Sigmoid colon (tissue), 4 donors: ENCODE measurements at regions not wholly inside any gene's neighbourhood (a gene's known extent, or its start where the extent isn't known, plus 50 kb on each side); places are given as distances from the start of the nearest gene placed in this dataset.

ENCODE experiments used
- EP300 ChIP-seq, 4 donors: sonication (generic); formaldehyde crosslinking; IDR thresholded peaks; one replicate each; pipeline ENCODE4 v1.6.1; 2017; ENCODE audit warnings: antibody characterized with exemption in 4 of 4
- TF ChIP-seq, protein P1 (sequence below), 4 experiments: fragments of 450-650 bp in 3 of 4; fragments of 200-600 bp in 1 of 4; IDR thresholded peaks; one replicate each; pipeline ENCODE4 v1.5.1; 2016 to 2019; ENCODE audit warnings: antibody characterized with exemption in 4 of 4, mild to moderate bottlenecking in 3 of 4, moderate library complexity in 2 of 4

DNA sequence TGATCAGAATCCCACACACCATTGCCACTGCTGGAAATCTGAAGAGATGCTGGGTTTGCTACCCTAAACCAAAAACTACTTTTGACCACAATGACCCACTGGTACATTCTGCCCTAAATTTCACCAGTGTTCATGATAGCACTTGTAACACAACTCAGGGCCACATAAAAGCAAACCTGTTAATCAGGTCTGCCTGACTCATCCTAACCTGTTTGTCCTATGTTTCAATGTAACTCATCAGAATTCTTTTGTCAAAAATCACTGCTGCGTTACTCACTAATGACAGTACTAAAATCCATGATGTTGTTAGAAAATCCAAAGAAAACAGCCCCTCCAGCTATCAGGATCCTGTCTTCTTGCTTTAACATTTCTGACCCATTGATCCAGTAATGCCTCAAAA, 55.6 kb upstream of the XCR1 start:
- TF ChIP-seq, protein P1, sequence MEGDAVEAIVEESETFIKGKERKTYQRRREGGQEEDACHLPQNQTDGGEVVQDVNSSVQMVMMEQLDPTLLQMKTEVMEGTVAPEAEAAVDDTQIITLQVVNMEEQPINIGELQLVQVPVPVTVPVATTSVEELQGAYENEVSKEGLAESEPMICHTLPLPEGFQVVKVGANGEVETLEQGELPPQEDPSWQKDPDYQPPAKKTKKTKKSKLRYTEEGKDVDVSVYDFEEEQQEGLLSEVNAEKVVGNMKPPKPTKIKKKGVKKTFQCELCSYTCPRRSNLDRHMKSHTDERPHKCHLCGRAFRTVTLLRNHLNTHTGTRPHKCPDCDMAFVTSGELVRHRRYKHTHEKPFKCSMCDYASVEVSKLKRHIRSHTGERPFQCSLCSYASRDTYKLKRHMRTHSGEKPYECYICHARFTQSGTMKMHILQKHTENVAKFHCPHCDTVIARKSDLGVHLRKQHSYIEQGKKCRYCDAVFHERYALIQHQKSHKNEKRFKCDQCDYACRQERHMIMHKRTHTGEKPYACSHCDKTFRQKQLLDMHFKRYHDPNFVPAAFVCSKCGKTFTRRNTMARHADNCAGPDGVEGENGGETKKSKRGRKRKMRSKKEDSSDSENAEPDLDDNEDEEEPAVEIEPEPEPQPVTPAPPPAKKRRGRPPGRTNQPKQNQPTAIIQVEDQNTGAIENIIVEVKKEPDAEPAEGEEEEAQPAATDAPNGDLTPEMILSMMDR (IDR thresholded peaks at IDR 0.05), result no peak
- TF ChIP-seq EP300 (IDR thresholded peaks at IDR 0.05), result no peak
